ENCODE measurements at regions not wholly inside any gene's neighbourhood (a gene's known extent, or its start where the extent isn't known, plus 50 kb on each side); places are given as distances from the start of the nearest gene placed in this dataset.
"Not testable (repeated sequence)": the region's sequence is repeated elsewhere in the genome, so short reads cannot be mapped to it uniquely, and the experiment has no call there.

DNA sequence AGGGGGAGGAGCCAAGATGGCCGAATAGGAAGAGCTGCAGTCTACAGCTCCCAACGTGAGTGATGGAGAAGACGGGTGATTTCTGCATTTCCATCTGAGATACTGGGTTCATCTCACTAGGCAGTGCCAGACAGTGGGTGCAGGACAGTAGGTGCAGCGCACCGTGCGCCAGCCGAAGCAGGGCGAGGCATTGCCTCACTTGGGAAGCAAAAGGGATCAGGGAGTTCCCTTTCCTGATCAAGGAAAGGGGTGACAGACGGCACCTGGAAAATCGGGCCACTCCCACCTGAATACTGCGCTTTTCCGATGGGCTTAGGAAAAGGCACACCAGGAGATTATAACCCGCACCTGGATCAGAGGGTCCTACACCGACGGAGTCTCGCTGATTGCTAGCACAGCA, 121.1 kb upstream of the SESTD1 start:
- not testable (repeated sequence) for DNase-seq

DNA sequence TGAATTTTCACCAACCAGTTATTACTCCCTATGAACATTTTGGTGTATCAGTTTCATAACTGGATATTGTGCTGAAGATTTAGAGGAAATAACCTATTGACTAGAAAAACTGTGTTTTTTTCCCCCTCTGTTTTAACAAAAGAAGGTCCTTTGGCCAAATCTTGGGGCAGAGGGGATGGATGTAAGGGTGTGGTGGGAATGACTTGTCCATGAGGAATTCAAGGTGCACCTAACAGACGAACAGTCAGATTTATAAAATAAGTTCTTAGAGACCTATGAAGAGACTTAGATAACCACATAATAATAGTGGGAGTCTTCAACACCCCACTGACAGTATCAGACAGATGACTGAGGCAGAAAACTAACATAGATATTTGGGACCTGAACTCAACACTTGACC, 119.3 kb upstream of the SESTD1 start:
- no peak for DNase-seq

DNA sequence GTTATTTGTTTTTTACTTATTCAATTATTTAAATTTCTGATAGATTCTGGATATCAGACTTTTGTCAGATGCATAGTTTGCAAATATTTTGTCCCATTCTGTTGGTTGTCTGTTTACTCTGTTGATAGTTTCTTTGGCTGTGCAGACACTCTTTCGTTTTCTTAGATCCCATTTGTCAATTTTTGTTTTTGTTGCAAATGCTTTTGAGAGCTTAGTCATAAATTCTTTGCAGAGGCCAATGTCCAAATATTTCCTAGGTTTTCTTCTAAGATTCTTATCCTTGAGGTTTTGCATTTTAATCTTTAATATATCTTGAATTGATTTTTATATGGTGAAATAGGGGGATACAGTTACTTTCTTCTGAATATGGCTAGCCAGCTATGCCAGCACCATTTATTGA, 112.7 kb upstream of the SESTD1 start:
- no peak for DNase-seq

DNA sequence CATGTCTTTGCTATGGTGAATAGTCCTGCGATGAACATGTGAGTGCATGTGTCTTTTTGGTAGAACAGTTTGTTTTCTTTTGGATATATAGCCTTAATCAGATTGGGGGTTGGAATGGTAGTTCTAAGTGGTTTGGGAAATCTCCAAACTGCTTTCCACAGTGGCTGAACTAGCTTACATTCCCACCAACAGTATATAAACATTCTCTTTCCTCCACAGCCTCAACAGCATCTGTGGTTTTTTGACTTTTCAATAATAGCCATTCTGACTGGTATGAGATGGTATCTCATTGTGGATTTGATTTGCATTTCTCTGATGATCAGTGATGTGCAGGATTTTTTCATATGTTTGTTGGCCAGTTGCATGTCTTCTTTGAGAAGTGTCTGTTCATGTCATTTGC, 112.2 kb upstream of the SESTD1 start:
- DNase-seq, result no peak

DNA sequence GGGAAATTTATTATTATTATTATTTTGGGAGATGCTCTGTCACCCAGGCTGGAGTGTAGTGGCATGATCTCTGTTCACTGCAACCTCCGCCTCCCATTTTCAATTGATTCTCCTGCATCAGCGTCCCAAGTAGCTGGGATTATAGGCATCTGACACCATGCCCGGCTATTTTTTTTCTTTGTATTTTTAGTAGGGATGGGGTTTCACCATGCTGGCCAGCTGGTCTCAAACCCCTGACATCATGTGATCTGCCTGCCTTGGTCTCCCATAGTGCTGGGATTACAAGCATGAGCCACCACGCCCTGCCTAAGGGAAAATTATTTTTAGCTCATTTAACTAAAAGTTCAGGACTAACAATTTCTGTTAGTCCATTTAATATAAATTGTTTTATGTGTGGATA, 109.2 kb upstream of the SESTD1 start:
- DNase-seq, result no peak

DNA sequence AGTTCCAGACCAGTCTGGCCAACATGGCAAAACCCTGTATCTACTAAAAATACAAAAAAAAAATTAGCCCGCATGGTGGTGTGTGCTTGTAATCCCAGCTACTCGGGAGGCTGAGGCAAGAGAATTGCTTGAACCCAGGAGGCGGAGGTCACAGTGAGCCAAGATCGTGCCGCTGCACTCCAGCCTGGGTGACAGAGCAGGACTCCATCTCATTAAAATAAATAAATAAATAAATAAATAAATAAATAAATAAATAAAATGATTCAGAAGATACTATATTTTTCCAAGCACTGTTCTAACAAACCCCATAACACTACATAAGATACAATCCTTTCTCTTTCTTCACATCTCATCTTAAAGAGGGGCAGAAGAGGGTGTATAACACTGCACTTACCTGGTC, 100.9 kb upstream of the SESTD1 start:
- not testable (repeated sequence) for DNase-seq

DNA sequence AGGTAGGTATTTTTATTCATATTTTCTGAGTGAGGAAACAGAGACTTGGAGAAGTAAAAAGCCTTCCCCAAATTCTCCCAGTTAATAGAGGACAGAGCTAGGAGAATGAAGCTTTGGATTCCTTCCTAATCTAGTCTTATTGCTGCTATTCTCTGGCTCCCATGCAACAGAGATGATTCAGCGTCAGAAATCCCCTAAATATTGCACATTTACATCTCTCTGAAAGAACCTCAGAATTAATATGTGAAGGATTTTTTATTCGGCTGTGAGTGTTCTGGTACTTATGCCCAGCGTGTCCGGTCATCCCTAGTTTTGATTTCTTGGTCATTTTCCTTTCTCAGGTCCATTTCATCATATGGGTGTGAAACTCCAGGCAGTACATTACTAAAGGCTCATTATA, 91.2 kb upstream of the SESTD1 start:
- no peak for DNase-seq

DNA sequence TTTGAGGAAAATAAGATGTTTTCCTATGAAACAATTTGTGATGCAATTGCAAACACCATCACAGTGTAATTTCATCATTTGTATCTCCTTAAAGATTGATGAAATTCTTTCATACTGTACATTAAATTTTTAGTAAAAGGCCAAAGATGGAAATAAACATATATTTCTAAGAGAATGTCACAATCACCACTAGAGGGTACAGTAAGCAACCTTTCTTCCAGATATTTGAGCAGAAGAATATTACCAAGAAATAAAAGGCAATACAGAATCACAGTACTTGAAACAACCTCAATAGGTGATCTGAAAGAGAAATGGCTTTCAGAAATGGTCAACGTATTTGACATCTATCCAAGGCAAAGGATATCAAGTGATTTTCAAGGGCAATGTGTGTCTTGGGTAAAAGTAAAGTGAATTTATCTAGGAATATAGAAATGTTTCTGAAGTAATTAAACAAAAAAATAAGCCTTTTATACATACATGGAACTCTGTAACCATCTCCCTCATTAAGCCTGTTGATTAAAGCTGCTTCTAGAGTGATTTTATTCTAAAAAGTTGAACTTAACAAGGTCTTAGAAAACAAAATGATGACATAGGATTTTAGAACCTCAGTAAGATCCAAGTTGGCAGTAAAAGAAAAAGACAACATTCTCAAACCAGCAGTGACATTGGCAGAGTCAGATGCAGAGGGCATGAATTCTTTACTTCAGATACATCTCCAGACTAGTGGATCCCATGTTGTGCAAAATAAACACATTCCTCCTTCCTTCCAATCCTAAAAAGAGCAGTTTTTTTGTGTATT, 90.3 kb upstream of the SESTD1 start:
- peak in 1 of 2 donors; percentile 11 for DNase-seq

DNA sequence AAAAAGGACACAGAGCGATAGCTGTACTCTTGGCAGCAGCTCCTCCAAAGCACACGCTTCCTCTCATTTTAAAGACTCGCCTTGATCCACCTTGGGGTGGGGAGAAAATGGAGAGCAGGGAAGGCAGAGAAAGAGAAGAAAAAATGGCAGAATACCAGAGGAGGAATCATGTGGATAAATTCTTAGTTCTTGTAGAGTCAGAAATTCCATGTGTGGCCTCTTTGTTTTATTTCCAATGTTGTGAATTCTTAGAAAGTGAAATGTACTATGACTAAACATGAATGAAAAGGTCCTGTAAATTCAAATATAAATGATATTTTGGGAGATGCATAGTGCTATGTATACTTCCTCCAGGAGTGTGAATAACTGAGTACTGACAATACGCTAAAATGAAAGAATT, 89.7 kb upstream of the SESTD1 start:
- DNase-seq, result no peak

DNA sequence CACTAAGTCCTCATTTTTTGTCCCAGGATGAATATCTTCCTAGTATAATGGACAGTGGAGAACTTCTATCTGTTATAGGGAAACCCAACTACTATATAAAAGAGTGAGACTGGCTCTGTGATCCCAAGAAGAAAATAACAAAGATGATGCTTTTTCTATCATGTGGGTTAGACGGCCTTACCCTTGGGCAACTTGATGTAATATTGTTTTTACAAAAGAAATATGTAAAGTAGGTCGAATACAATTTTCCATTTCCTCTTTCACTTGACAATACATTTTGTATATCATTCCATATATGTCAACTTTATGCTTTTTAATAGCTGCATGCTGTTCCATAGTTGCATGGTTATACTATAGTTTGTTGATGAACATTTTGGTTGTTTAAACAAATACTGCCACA, 87.5 kb upstream of the SESTD1 start:
- DNase-seq, result no peak

DNA sequence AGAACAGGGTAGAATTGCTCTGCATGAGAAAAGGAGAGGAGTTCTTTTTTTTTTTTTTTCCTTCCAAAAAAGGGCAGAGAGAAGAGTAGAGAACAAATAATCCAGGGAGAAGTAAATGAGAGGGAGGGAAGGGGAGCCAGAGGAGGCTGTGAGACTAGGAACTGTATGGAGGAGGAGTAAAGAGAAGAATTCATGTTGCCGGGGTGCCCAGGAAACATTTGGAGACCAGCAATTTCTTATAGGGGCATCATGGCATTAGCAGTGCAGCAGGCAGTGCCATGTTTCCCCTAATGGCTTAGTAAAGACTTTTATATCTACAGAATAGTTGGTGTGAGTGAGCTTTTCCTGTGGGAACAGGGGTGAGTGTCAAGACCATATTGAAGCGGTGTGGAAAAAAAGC, 86.4 kb upstream of the SESTD1 start:
- DNase-seq, result no peak

DNA sequence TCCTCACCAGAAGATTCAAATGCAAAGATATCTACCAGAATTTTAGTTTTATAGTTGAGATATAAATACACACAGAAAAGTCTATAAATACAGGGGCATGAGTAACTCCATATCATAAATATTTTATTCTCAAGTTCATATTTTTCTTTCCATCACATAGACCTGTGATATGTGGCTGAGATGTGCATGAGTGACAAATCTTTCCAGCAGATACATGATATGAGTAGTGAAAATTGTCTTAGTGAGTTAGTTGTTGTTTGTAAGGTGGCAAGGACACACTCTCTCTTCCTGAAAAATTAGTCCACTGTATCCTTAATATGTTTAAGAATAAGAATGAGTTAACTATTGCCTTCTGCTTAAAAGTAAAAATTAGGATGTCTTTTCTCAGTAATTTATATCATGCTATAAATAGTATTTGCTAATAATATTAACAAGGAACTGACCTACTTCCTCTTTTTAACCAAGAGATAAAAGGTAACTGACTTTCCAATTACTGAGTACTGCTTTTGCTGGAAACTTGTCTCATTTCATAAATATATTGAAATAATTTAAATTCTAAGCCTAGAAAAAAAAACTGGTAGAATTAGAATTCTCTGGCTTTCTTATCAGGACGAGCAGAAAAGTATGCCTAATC, 85.2 kb upstream of the SESTD1 start:
- DNase-seq, result no peak

DNA sequence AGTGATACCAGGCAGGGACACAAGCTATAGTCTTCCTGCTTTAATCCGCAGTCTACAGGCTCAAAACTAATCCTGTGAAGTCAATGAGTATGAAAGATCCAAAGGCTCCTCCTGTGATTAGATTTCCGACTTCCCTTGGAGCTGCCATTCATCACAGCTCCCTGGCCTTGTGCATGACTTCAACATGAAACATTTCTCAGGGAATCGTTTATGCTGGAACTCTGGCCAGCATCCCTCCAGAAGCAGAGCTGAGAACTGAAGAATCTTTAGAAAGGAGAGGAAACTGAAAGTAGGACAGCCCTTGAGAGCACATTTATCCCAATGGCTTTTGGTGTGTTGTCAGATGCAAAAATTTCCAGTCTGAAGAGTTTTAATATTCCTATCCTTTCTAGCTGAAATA, 84.3 kb upstream of the SESTD1 start:
- DNase-seq, result no peak

DNA sequence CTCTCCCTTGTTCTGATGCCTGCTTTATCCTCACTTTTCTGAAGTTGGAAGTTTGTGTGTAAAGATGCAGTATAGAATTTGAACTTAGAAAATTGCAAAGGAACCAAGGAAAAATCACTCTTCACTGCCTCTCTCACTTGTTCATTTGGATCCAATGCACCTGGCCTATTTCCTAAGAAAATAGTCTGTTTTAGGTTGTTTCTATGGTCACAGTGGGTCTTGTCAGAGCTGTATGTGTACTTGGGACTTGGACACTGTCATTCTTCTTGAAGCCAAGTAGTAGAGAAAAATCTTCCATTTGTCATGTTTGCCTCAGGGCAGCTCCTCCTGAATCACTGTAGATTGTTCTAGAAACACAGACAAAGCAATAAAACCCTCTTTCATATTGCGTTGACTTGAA, 80.3 kb upstream of the SESTD1 start:
- no peak for DNase-seq

DNA sequence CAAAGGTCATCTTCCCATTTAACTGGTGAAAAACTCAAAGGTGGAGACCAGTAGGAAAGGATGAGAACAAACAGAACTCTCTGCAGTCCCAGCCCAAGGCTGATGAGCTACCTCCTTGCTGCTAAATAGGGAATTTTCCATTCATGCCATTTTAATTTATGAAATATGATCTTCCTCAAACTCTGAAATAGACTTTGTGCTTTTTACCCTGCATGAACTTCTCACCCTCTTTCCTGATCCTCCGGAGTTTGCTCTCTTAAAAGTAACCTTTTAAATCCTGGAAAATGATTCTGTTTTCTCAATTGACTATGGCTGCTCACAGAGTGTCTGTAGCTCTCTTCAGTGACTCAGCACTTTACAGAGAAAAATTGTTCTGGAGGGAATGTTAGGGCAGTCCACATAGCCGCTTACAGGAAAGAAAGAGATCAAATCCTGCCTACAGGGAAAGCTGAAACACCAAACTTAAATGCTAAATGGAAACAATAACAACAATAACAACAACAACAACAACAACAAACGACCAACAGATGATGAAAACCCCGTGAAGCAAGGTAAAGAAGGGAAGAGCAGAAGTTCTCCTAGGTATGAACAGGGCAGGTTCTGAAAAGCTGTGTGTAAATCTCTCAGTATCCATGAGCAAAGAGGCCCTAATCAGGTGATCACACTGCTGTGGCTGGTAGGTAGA, 79.8 kb upstream of the SESTD1 start:
- DNase-seq, result no peak

DNA sequence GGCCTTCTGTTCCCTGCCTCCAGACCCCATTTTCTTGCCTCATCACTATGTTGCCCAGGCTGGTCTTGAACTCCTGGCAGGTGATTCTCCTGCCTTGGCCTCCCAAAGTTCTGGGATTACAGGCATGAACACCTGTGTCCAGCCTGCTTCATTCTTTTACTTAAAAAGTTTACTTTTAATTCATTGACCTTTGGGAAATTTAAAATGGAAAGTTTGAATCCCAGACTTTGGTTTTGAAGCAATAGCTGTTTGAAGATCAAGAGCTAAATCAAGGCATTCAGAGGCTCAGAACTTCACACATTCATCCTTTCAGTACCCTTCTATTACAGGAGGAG, 79.3 kb upstream of the SESTD1 start:
- DNase-seq, result no peak

DNA sequence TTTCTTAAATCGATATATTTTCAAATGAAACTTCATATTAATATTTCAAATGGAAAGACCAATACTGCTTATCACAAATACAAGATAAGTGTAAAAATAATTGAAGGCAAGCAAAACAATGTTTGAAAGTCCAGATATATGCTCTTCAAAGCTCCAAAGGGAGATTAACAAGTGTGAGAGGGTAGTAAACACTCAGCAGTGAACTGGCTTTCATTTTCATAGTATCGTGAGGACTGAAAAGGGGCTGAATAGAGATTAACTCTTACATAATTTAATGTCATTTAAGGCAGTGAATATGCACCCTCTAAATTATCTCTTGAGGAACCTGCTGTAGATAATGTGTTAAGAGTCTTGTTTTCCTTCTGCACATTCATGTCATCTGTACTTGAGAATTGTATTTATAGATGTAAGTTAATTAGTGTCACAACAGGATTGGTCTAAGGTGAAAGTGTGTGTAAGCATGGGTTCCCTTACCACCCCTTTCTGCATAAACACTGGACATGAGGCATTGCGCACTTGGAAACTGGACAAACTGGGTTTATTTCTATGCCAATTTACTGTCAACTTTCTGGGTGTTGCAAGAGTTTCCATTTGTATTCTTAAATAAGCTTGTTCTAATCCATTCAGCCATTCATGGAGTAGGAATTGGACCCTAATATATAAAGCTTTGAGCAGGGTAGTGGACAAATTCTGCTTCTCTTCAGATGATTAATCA, 76.7 kb upstream of the SESTD1 start:
- no peak for DNase-seq

DNA sequence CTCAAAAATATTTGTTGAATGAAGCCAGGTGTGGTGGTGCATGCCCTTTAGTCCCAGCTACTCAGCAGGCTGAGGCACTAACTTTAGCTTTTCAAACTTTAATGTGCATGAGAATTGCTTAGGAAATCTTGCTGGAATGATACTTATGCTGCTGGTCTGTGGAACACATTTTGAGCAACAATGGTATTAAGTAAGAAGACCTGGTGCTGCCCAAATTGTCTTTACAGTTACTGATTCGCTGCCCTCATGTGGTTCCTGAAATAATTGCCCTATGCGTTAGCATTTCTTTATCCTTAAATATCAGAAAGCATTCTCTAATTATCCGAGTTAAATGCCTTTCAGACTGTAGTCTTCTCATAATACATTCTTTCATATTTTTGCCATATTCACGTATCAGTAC, 76.0 kb upstream of the SESTD1 start:
- peak; percentile 8 to 18 for DNase-seq

DNA sequence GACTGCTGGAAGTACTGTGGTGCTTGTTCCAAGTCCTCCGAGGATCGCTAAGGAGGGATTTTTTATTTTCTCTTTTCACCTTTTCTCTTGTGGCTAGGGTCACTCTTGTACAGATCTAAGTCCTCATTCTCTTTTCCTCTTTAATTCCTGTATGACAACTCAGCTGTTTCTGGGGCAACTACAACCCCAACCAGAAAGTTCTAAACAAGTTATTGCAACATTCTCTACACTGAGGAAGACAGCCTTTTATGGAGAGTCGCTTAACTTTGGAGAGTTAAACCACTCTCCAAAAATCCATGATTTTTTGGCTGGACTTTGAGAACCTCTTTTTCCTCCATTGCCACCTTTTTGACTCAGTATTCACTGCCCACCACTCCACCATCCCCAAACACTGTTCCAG, 74.0 kb upstream of the SESTD1 start:
- DNase-seq, result no peak

DNA sequence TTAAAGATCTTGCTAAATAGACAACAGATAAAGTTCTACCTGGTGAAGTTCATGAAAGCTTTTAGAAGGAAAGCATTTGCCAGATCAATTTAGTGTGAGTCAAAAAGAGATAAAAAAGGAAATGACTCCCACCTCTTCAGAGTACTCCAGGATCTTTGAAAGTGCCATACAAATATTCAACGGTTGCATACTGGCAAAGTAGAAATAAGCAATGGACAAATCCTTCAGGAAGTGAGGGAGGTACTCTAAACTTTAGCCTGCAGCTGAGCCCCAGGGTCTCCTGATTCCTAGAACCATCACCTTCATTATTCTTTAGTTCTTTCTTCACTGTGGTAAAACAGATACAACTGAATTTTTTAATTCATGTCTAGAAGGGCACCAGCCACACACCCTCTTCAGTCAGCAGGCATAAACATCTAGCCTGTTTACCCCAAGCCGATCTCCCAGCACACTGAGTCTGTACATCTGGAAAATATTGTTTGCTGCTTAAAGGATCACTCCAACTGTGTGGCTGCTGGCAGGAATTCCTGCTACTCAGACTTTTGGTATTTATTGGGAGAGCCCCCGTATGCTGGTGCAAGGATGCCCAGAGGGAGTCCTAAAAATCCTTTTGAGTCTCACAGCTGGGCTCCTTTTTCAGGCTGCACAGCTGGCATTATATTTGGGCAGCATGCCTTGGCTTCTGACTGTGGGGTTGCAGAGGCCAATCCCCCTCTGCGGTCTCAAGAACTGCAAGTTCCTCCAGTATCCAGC, 72.3 kb upstream of the SESTD1 start:
- no peak for DNase-seq

DNA sequence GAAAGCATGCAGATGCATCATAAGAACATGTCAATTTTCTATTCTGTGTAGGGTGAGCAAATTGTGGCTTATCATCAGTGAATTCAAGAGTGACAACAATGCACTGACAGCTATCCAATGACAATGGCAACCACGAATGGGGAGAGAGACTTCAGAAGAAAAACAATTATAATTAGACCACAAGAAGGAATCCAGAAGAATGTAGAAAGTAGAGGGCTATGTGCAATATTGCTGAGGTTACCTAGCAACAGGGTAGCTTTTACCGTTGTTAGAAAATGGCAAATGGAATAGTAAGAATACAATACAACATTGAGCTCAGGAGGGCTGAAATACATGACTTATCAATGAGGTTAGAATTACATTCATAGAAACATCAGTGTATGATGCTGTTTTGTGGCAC, 71.1 kb upstream of the SESTD1 start:
- no peak for DNase-seq

DNA sequence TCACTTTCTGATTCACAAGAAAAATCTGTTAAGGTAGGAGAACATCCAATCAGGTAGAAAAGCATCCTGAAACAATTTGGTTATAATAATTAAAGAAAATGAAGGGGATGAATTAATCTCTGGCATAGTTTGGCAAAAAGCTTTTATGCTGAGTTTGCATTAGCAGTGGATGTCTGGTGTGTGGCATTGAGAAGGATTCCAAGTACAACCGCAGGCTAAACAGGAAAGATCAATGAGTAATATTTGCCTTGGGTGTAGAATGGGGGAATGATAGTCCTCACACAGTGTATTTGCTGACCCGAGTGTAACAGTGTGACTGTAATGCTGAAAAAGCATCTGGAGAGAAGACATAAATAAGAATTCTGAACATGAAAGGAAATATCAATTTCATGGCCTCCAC, 68.3 kb upstream of the SESTD1 start:
- no peak for DNase-seq

DNA sequence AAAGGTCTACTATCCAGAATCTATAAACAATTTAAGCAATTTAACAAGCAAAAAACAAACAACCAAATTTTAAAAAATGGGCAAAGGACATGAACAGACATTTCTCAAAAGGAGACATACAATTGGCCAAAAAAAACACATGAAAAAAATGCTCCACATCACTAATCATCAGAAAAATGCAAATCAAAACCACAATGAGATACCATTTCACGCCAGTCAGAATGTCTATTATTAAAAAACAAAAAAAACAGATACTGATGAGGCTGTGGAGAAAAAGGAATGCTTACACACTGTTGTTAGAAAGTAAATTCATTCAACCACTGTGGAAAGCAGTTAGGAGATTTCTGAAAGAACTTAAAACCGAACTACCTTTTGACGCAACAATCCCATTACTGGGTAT, 66.4 kb upstream of the SESTD1 start:
- no peak for DNase-seq

Measured in hippocampal formation (tissue), 2 donors.